DND-41 (cell line): ENCODE measurements at regions not wholly inside any gene's neighbourhood (a gene's known extent, or its start where the extent isn't known, plus 50 kb on each side); places are given as distances from the start of the nearest gene placed in this dataset.
"Not testable (repeated sequence)": the region's sequence is repeated elsewhere in the genome, so short reads cannot be mapped to it uniquely, and the experiment has no call there.

Experiments
- ATAC-seq: fragments of 200-7000 bp; cut with Tn5 transposase; 3 replicates; pipeline ENCODE4 v1.9.1; 2021; ENCODE audit warnings: low read depth; ENCODE audit not compliant: insufficient read depth
- DNase-seq: peaks from one replicate; pipeline ENCODE4 v3.0.0-alpha.2; 2020
- H2AFZ ChIP-seq: 2 replicates; pipeline ENCODE4 v1.6.0; 2012; ENCODE audit warnings: low read depth, low read length
- H3K27ac ChIP-seq: 2 replicates; pipeline ENCODE4 v1.5.1; 2012; ENCODE audit warnings: low read length, inconsistent platforms
- H3K27me3 ChIP-seq: fragments of 200-600 bp; sonication (generic); 2 replicates; pipeline ENCODE4 v1.6.0; 2012; ENCODE audit warnings: low read length, mild to moderate bottlenecking, inconsistent platforms; ENCODE audit not compliant: insufficient read depth, poor library complexity
- H3K36me3 ChIP-seq: 2 replicates; pipeline ENCODE4 v1.5.1; 2012; ENCODE audit warnings: low read length, inconsistent platforms; ENCODE audit not compliant: insufficient read depth
- H3K4me1 ChIP-seq: 2 replicates; pipeline ENCODE4 v1.5.1; 2012; ENCODE audit warnings: mild to moderate bottlenecking, low read length; ENCODE audit not compliant: insufficient read depth
- H3K4me2 ChIP-seq: 2 replicates; pipeline ENCODE4 v1.6.0; 2012; ENCODE audit warnings: mild to moderate bottlenecking, moderate library complexity, low read length, inconsistent platforms; ENCODE audit not compliant: insufficient read depth
- H3K4me3 ChIP-seq, 2 experiments: fragments of 200-600 bp in 1 of 2; shearing (Covaris generic) in 1 of 2; 2 replicates each; pipeline ENCODE4 v1.5.1; 2012 to 2016; ENCODE audit warnings: inconsistent platforms in 2 of 2, low read length in 2 of 2, mild to moderate bottlenecking in 2 of 2, low read depth in 1 of 2, moderate library complexity in 1 of 2
- H3K79me2 ChIP-seq: 2 replicates; pipeline ENCODE4 v1.6.0; 2012; ENCODE audit warnings: low read length, inconsistent platforms; ENCODE audit not compliant: insufficient read depth
- H3K9ac ChIP-seq: 2 replicates; pipeline ENCODE4 v1.6.0; 2012; ENCODE audit warnings: low read depth, mild to moderate bottlenecking, inconsistent platforms, low read length, moderate library complexity
- H3K9me3 ChIP-seq: 2 replicates; pipeline ENCODE4 v1.5.1; 2012; ENCODE audit warnings: low read length, moderate library complexity, mild to moderate bottlenecking, inconsistent platforms; ENCODE audit not compliant: insufficient read depth, severe bottlenecking
- H4K20me1 ChIP-seq: 2 replicates; pipeline ENCODE4 v1.6.0; 2012; ENCODE audit warnings: low read length; ENCODE audit not compliant: insufficient read depth
- EZH2 ChIP-seq: IDR thresholded peaks from 3 replicates; pipeline ENCODE4 v1.6.1; 2012; ENCODE audit warnings: borderline replicate concordance, low read depth, mild to moderate bottlenecking, moderate library complexity, low read length, inconsistent platforms; ENCODE audit not compliant: severe bottlenecking
- TF ChIP-seq, protein P1 (sequence below): IDR thresholded peaks from 2 replicates; pipeline ENCODE4 v1.5.1; 2012; ENCODE audit warnings: borderline replicate concordance, low read length, moderate library complexity, mild to moderate bottlenecking; ENCODE audit not compliant: poor library complexity, severe bottlenecking; ENCODE audit errors: extremely low read depth

DNA sequence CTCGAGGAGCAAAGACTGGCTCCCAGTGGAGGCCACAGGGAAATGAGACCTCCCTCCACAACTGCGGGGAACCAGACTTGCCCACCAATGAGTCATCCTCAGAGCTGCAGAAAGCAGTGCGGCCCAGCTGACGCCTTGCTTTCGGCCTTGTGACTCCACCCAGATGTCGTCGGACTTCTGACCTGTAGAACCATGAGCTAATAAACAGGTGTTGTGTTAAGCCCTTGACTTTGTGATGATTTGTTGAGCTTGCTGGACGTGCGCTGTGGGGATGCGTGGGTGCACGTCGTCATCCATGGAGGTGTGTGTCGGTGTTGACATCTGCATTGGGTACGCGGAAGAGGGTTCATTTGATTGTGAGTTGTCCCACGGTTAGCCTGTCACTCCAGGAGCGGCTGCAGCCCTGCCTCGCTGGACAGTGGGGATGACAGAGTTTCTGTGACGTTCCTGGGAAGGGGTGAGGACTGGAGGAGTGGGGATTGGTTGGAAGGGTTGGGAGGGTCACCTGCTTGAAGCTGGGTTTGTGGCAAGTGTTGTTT, 154.1 kb downstream of the SH3BP4 start:
- Histone ChIP-seq H3K4me3 (no peak overlapping the region), H3K27ac (no peak overlapping the region), H3K9me3 (no peaks in the 10 kb centered on the region), H4K20me1 (0 out of 2 replicates have a peak, but pooled peaks cover 2% of the 10 kb centered on the region), H3K9ac (no peak overlapping the region), H3K4me1 (no peaks in the 10 kb centered on the region), H2AFZ (no peak overlapping the region), H3K36me3 (no peaks in the 10 kb centered on the region), H3K4me2 (no peak overlapping the region), H3K79me2 (no peaks in the 10 kb centered on the region), H3K27me3 (peaks cover 8% of the 10 kb centered on the region)
- TF ChIP-seq, protein P1, sequence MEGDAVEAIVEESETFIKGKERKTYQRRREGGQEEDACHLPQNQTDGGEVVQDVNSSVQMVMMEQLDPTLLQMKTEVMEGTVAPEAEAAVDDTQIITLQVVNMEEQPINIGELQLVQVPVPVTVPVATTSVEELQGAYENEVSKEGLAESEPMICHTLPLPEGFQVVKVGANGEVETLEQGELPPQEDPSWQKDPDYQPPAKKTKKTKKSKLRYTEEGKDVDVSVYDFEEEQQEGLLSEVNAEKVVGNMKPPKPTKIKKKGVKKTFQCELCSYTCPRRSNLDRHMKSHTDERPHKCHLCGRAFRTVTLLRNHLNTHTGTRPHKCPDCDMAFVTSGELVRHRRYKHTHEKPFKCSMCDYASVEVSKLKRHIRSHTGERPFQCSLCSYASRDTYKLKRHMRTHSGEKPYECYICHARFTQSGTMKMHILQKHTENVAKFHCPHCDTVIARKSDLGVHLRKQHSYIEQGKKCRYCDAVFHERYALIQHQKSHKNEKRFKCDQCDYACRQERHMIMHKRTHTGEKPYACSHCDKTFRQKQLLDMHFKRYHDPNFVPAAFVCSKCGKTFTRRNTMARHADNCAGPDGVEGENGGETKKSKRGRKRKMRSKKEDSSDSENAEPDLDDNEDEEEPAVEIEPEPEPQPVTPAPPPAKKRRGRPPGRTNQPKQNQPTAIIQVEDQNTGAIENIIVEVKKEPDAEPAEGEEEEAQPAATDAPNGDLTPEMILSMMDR, result no peak
- no peak for TF ChIP-seq EZH2
- no peak for ATAC-seq
- no peak for DNase-seq

DNA sequence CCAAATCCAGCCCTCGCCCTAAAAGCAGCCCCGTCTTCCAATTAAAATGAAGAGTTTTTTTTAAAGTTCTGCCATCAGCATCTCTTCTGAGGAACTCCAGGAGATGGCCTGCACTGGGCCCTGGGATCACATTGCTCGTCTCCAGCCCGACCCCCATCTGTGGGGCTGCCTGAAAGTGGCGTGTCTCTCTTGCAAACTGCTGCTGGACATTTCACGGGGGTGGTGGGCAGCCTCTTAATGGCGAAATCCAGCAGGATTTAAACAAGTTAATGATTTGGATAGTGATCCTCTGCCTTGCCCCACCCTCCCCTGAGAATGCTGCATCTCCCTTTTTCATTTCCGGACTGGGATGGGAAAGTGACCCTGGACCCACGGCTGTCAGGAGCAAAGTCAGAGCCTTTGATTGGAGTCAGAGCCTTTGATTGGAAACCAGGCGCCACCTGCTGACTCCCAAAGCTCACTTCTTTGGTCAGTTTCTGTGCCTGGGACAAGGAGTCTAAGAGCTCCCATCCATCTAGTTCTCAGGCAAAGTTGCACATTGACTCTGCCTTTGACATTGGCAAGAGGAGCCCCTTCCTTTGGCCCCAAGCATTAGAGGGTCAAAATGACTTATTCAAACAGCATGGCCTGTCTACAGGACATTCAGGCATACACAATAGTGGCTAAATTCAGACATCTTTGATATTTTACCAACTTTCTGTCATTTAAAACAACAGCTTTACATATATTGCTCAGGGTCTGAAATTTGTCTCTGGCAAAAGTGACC, 155.2 kb downstream of the SH3BP4 start:
- H3K27ac ChIP-seq, result no peak overlapping the region
- H3K9me3 ChIP-seq, result no peaks in the 10 kb centered on the region

DNA sequence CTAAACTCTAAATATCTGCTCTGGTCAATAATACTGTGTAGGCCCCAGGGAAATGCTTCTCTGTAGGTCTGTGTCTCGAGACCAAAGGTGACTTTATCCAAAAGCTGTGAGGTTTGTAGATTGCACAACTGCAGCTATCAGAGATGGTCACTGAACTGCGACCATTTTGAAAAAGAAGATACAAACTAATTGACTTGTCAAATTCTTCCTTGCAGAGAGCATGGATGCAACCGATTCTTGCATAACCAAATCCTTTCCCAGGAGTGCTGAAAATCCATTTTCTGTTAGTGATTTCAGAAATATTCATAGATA, 155.8 kb downstream of the SH3BP4 start:
- DNase-seq (no peak), ATAC-seq (no peak)
- TF ChIP-seq, protein P1, result no peak
- TF ChIP-seq EZH2, result no peak
- H3K9me3 ChIP-seq, result no peaks in the 10 kb centered on the region
- H3K27me3 ChIP-seq, result peaks cover 8% of the 10 kb centered on the region
- H3K27ac ChIP-seq, result no peak overlapping the region
- H3K4me2 ChIP-seq, result no peak overlapping the region
- no peak overlapping the region for H2AFZ ChIP-seq
- H3K4me3 ChIP-seq, result no peak overlapping the region
- H4K20me1 ChIP-seq, result 0 out of 2 replicates have a peak, but pooled peaks cover 2% of the 10 kb centered on the region
- H3K36me3 ChIP-seq, result no peaks in the 10 kb centered on the region
- no peak overlapping the region for H3K9ac ChIP-seq
- H3K4me1 ChIP-seq, result no peaks in the 10 kb centered on the region
- no peaks in the 10 kb centered on the region for H3K79me2 ChIP-seq

More for the DNA sequence above, 155.2 kb downstream of the SH3BP4 start:
- Histone ChIP-seq H2AFZ (no peak overlapping the region), H4K20me1 (0 out of 2 replicates have a peak, but pooled peaks cover 2% of the 10 kb centered on the region), H3K36me3 (no peaks in the 10 kb centered on the region), H3K4me2 (no peak overlapping the region), H3K4me3 (no peak overlapping the region), H3K9ac (no peak overlapping the region), H3K4me1 (no peaks in the 10 kb centered on the region), H3K27me3 (peaks cover 8% of the 10 kb centered on the region), H3K79me2 (no peaks in the 10 kb centered on the region)
- no peak for ATAC-seq
- peak; percentile 10 for DNase-seq
- TF ChIP-seq EZH2, result no peak
- TF ChIP-seq, protein P1, result peak; percentile 52

DNA sequence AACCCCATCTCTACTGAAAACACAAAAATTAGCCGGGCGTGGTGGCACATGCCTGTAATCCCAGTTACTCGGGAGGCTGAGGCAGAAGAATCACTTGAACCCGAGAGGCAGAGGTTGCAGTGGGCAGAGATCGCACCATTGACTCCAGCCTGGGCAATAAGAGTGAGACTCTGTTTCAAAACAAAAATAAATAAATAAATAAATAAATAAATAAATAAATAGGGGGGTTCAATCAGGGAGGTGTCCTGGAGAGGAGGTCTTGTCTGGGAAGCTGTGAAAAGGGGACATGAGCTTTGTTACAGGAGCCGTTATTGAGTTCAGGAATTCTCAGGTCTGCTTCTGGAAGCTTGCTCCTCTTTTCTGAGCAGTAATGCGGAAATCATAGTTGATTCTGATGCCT, 157.7 kb downstream of the SH3BP4 start:
- H3K79me2 ChIP-seq, H3K4me1 ChIP-seq, H3K27ac ChIP-seq, H3K4me2 ChIP-seq, H3K9ac ChIP-seq, H4K20me1 ChIP-seq, H2AFZ ChIP-seq, H3K27me3 ChIP-seq, H3K36me3 ChIP-seq, H3K9me3 ChIP-seq, H3K4me3 ChIP-seq, DNase-seq, ATAC-seq: not testable (repeated sequence)
